Type B pancreatic cell (in vitro differentiated cells): ENCODE measurements at regions not wholly inside any gene's neighbourhood (a gene's known extent, or its start where the extent isn't known, plus 50 kb on each side); places are given as distances from the start of the nearest gene placed in this dataset.
"Not testable (repeated sequence)": the region's sequence is repeated elsewhere in the genome, so short reads cannot be mapped to it uniquely, and the experiment has no call there.

ENCODE experiments used
- DNase-seq: peaks from one replicate; pipeline ENCODE4 v3.0.0; 2021; ENCODE audit warnings: mixed read lengths; ENCODE audit not compliant: unreplicated experiment; ENCODE audit errors: extremely low spot score
- H3K27ac Mint-ChIP-seq: 2 replicates; pipeline ENCODE4 v1.8.0; 2021; ENCODE audit warnings: mild to moderate bottlenecking, mixed read lengths
- H3K27me3 Mint-ChIP-seq: 2 replicates; pipeline ENCODE4 v1.8.0; 2021; ENCODE audit warnings: mixed read lengths
- H3K36me3 Mint-ChIP-seq: 2 replicates; pipeline ENCODE4 v1.8.0; 2021; ENCODE audit warnings: mixed read lengths
- H3K4me1 Mint-ChIP-seq: one replicate; pipeline ENCODE4 v1.8.0; 2021; ENCODE audit warnings: mixed read lengths; ENCODE audit not compliant: unreplicated experiment
- H3K4me3 Mint-ChIP-seq: 2 replicates; pipeline ENCODE4 v1.8.0; 2021; ENCODE audit warnings: mild to moderate bottlenecking, mixed read lengths
- H3K9me3 Mint-ChIP-seq: 2 replicates; pipeline ENCODE4 v1.8.0; 2021; ENCODE audit warnings: mixed read lengths

DNA sequence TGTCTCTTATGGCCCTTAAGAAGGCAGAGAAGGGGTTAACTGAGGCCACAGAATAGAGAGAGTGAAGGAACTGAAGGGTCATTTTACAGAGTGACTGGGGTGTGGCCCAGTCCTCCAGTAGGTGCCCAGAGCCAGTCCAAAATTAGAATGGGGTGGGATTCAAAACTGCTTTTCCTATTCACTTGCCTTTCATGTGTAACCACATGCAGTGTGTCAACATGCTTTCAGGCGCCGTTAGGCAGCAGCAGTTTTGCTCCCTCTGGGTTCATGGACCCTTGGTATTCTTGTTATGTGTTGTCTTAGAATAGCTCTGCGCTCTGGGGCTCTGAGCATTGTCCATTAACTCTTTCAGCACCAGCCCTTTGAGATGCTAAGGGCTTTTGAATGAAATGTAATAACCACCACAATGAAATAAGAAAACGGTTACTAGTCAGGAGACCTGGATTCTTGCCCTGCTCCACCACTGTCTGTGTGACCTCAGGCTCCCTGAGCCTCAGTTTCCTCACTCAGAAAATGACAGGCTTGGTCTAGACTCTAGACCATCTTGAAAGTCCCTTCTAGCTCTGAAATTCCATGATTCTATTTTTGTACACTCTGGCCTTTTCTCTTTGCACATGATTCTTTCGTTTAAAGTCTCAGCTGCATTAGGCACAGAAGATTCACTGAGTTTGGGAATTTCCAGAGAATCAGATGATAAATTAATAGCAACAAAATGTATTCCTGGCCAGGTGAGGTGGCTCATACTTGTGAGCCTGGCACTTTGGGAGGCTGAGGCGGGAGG lies 123.0 kb downstream of the SRGAP2 start:
- not testable (repeated sequence) for H3K36me3 Mint-ChIP-seq, H3K4me1 Mint-ChIP-seq, H3K27ac Mint-ChIP-seq, H3K9me3 Mint-ChIP-seq, H3K27me3 Mint-ChIP-seq, DNase-seq, H3K4me3 Mint-ChIP-seq

DNA sequence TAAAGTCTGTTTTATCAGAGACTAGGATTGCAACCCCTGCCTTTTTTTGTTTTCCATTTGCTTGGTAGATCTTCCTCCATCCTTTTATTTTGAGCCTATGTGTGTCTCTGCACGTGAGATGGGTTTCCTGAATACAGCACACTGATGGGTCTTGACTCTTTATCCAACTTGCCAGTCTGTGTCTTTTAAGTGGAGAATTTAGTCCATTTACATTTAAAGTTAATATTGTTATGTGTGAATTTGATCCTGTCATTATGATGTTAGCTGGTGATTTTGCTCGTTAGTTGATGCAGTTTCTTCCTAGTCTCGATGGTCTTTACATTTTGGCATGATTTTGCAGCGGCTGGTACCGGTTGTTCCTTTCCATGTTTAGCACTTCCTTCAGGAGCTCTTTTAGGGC lies 128.3 kb downstream of the SRGAP2 start:
- not testable (repeated sequence) for H3K36me3 Mint-ChIP-seq, H3K27ac Mint-ChIP-seq, DNase-seq, H3K4me1 Mint-ChIP-seq, H3K4me3 Mint-ChIP-seq, H3K9me3 Mint-ChIP-seq, H3K27me3 Mint-ChIP-seq

DNA sequence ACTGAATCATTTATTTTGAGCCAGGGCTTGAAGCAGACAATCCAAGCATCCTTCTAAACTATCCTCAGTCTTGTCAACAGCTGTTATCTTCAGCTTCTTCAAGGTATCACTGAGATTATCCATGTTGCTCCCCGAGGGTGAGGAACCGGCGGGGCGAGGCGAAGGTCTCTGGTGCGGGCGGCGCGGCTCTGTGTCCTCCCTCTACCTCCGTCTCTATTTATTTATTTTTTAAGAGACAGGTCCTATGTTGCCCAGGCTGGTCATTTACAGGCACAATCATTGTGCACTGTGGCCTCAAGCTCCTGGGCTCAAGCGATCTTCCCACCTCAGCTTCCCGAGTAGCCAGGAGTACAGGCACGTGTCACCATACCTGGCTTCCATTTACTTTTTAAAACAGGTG lies 130.0 kb downstream of the SRGAP2 start:
- H3K27ac Mint-ChIP-seq, H3K4me3 Mint-ChIP-seq, DNase-seq, H3K4me1 Mint-ChIP-seq, H3K9me3 Mint-ChIP-seq, H3K36me3 Mint-ChIP-seq, H3K27me3 Mint-ChIP-seq: not testable (repeated sequence)

DNA sequence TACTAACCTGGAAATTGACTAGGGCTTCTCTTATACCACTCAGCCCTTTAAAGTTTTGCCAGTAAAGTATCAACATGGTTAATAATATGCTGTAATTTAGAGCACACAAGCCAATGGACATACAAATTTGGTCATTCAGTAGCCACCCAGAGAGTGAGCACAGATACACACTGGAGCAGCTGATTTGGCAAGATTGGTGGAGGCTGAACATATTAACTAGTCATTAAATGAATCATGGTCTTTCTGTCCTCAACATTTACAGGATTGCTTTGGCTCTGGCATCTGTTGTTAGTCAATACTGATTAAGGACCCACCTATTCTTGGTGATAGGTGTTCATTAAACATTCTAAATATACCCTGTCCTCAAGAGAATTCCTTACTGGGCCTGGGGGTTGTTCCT lies 130.6 kb downstream of the SRGAP2 start:
- not testable (repeated sequence) for H3K27ac Mint-ChIP-seq, DNase-seq, H3K27me3 Mint-ChIP-seq, H3K9me3 Mint-ChIP-seq, H3K36me3 Mint-ChIP-seq, H3K4me1 Mint-ChIP-seq, H3K4me3 Mint-ChIP-seq

DNA sequence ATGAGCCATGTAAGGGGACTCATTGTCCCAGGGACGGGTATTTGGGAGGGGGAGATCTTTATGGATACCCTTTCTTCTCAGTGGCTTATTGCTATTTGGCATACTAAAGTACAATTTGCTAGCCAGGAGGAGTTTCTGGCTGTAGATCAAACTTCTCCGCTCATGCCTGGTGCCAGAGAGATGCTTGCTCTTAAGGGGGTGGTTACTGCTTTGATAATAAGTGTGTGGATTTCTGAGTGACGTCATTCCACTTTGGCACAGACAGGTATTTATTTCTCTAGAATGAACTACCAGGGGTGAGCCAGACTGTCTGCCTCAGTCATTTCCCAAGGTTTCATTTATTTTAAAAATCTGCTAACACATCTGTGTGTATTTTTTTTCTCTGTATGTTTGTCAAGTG lies 131.1 kb downstream of the SRGAP2 start:
- not testable (repeated sequence) for DNase-seq, H3K27ac Mint-ChIP-seq, H3K4me1 Mint-ChIP-seq, H3K36me3 Mint-ChIP-seq, H3K9me3 Mint-ChIP-seq, H3K4me3 Mint-ChIP-seq, H3K27me3 Mint-ChIP-seq

DNA sequence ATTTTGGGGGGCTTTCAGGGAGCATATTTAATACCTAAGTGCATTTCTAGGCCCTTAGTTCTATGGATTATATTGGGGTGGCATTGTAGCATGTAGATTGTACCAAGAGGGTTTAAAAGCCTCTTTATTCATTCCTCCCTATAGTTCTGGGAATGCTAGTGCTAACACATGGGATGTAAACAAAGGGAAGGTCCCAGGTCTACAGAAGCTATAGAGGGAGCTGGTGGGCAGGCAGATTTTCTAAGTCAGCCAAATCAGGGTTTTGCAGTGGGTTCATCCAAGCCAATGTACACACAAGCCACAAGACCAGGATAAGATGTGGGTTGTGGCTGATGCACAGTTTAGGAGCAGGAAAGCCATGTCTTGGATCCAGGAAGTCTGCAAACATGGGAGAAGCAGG lies 131.8 kb downstream of the SRGAP2 start:
- H3K27me3 Mint-ChIP-seq, H3K4me3 Mint-ChIP-seq, H3K36me3 Mint-ChIP-seq, H3K4me1 Mint-ChIP-seq, DNase-seq, H3K27ac Mint-ChIP-seq, H3K9me3 Mint-ChIP-seq: not testable (repeated sequence)

DNA sequence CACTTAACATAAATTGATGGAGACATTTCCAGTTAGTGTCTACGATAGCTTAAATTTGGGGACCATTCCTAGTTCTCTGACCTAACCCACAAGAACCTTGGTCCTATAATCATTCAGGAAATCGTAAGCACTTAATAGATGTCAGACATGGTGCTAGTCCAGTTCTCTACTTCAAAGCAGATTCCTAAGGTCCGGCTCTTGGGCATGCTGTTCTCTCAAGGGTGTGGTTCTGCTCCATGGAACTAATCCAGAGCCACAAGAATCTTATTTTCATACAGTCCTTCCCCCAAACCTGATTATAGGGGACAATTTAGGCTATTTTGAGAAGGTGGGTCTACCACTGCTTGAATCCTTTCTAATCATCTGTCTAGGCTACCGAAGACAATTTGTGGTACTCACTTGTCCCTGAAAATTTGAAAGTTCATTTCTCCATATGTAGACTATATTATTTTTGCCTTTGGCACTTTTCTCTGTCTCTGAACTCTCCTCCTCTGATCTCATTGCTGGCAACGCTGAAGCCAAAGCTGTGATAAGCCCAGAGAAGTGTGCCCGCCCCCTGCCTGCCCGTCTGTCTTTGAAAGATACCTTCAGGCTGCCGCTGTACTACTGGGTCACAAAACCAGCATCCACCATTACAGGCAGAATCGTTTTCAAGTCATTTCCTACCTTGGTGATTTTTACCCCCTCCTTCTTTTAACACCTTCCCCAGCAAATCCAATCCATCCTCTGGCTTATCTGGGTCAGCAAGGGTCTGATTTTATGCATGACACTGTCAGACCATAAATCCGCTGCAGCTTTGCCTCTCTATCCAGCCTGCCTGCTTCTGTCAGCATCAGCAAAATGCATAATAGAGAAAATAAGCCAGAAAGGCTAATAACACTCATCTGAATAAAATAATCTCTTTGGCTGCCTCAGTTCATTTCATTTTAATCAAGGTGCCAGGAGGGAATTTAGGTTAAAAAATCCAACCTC lies 132.8 kb downstream of the SRGAP2 start:
- H3K36me3 Mint-ChIP-seq, H3K4me3 Mint-ChIP-seq, H3K9me3 Mint-ChIP-seq, H3K27ac Mint-ChIP-seq, H3K27me3 Mint-ChIP-seq, H3K4me1 Mint-ChIP-seq, DNase-seq: not testable (repeated sequence)

DNA sequence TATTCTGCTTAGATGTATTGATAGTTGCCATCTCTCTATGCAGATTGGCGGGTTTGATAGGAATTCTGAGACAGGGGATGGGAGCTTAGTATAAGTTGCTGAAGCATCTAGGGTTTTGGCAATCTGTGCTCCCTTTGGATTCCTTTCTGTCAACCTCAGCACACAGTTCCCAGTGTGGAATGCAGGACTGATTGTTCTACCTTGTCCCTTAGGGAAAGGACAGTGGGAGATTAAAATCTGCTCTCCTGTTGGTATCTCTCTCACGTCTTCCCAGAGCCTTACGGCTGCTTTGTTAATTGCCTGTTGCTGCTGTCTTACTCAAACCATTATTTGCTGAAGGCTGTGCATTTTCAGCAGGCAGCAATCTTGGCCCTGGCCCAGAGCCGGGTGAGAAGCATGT lies 133.3 kb upstream of the IKBKE start:
- not testable (repeated sequence) for H3K27ac Mint-ChIP-seq, H3K27me3 Mint-ChIP-seq, H3K4me1 Mint-ChIP-seq, DNase-seq, H3K36me3 Mint-ChIP-seq, H3K4me3 Mint-ChIP-seq, H3K9me3 Mint-ChIP-seq

DNA sequence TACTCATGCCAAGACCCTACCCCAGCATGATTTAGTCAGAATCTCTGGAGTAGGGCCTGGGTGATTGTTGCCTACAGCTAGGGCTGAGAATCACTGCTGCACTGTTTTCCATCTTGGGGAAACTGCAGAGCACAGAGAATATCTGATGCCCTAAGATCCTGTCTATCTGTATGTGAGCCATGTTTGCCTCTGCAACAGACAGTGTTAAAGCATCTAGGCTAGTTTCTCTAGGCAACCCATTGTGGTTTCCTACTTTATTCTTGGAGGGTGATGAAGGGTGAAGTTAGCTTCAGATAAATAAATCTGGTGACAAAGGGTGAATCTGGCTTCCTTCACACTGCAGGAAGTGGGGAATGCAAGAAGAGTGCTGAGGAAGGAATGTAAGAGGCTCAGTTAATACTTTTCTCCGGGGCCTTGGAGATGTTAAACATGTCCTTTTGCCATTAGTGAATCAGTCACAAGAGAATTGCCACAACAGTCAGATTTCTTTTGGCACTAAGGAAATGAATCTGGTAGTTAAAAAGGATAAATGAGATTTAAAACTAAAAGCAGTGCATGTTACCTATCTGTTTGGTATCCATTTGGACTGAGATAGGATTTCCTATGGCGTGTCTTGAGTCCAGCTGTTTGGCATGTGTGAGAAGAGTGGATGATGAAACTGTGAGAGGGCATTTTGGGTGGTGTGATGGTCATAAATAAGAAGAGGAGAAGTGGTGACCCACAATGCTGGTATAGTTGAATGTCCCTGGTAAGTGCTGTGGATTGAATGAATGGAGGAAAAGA lies 119.6 kb upstream of the IKBKE start:
- not testable (repeated sequence) for H3K36me3 Mint-ChIP-seq, H3K4me1 Mint-ChIP-seq, H3K27ac Mint-ChIP-seq, H3K9me3 Mint-ChIP-seq, DNase-seq, H3K4me3 Mint-ChIP-seq, H3K27me3 Mint-ChIP-seq

DNA sequence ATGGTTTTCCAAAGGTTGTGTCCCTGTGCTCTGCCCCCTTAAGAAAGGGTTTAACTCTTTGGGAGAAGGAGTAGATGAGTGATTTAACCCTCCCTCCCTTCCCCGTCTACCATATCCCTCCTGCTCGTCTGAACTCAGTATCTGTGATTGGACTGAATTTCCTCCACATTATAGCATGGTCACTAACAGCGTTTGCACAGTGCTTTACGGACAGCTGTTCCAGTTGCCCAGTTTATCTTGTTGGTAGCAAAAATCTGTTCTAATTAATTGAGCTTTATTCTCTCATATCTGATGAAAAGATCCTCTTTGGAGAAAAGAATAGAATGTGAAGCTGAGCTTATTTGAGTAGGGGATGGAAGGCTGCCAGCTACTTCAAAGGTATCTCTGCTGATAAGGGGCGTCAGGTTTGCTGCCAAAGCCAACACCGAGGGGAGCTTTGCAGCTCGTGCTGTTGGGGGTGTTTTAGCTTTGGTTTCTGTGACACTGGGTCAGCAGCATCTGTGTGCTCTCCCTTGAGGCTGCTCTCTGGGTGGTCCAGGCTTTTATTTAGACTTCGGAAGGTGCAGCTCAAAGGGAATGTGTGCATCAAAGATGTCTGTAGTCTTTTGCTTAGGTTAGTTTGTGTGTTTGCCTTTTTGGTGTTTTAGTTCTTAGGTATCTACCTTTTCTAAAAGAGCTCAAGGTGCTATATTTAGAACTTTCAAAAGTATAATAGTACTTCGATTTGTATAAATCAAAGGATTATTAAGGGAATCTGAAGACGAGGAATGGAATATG lies 118.8 kb upstream of the IKBKE start:
- H3K9me3 Mint-ChIP-seq, H3K4me3 Mint-ChIP-seq, H3K4me1 Mint-ChIP-seq, DNase-seq, H3K36me3 Mint-ChIP-seq, H3K27ac Mint-ChIP-seq, H3K27me3 Mint-ChIP-seq: not testable (repeated sequence)

DNA sequence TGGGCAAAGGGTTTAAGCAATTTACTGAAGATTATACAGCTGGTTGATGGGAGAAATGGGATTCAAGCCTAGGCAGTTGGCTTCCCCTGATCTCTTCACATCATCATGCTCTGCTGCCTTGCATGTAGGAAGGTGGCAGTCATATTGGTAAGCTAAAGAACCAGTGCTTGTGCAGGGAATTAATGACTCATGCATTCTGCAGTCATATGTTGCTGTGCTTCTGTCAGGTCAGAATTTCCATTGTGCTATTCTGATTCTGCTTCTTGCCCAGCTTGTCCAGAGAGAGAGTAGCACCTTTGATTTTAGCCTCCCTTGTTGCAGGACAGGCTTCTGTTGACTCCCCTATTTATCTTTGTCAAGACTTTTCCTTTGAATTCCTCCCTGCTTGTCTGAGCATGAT lies 114.0 kb upstream of the IKBKE start:
- H3K9me3 Mint-ChIP-seq, H3K4me3 Mint-ChIP-seq, DNase-seq, H3K27ac Mint-ChIP-seq, H3K4me1 Mint-ChIP-seq, H3K27me3 Mint-ChIP-seq, H3K36me3 Mint-ChIP-seq: not testable (repeated sequence)

DNA sequence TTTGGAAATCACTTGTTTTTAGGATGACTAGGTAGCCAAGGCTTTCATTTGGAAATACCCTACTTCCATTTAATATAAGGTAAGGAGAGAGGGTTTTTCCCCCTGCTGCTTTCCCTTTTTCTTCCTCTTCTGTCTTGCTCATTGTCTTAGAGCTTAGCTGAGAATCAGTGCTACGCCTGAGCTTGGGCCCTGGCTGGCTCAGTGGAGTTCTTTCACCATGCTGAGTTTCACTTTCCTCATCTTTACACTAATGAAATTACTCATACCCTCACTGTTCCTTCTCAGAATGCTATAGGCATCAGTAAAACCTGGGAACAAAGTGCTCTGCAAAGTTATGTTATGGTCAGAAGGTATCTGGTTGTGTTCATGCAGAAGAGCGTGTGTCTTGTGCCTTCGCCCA lies 112.3 kb upstream of the IKBKE start:
- H3K36me3 Mint-ChIP-seq, H3K27me3 Mint-ChIP-seq, H3K4me1 Mint-ChIP-seq, H3K9me3 Mint-ChIP-seq, H3K4me3 Mint-ChIP-seq, H3K27ac Mint-ChIP-seq, DNase-seq: not testable (repeated sequence)

DNA sequence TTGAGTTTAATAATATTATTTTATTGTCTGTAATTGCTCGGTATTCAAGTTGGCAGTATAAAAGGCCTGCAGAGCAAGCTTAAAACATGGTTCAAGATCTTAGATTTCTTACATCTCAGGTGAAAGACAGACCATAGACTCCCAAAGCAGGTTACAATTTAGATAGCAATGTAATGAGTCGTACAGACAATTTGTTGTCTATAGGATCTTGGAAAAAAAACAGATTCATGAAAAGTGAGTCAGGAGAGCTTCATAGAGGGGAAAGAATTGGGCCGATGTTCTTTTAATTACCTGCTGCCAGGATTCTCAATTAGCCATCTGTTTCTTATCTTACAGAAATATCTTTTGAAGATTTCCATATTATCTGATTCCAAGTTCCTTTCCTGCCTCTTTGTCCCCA lies 111.5 kb upstream of the IKBKE start:
- H3K4me3 Mint-ChIP-seq, H3K9me3 Mint-ChIP-seq, H3K27ac Mint-ChIP-seq, H3K27me3 Mint-ChIP-seq, DNase-seq, H3K4me1 Mint-ChIP-seq, H3K36me3 Mint-ChIP-seq: not testable (repeated sequence)
